ENCODE measurements at regions not wholly inside any gene's neighbourhood (a gene's known extent, or its start where the extent isn't known, plus 50 kb on each side); places are given as distances from the start of the nearest gene placed in this dataset.

- DNase-seq (no peak), ATAC-seq (ENCODE audit: low read depth) (no peak)
- Mint-ChIP-seq H3K4me1 (no peaks in the 10 kb centered on the region), H3K27me3 (no peaks in the 10 kb centered on the region), H3K4me3 (no peak overlapping the region), H3K9me3 (ENCODE audit: insufficient read depth) (no peaks in the 10 kb centered on the region), H3K27ac (no peak overlapping the region)
- H3K79me2 ChIP-seq (ENCODE audit: control insufficient read depth, insufficient read depth, low read length), result no peaks in the 10 kb centered on the region
- no peak overlapping the region for H3K4me2 ChIP-seq (replicated peaks; ENCODE audit: low read depth, low read length, poor library complexity, severe bottlenecking)
- no peaks in the 10 kb centered on the region for H4K20me1 ChIP-seq (ENCODE audit: control insufficient read depth, insufficient read depth, low read length, poor library complexity, severe bottlenecking)
- H3K27ac ChIP-seq (ENCODE audit: low read length in 2 of 2), result no peak overlapping the region
- H3K27me3 ChIP-seq (replicated peaks in 1 of 4; ENCODE audit: control extremely low read depth in 1 of 4, control insufficient read depth in 3 of 4, insufficient read depth in 4 of 4, low read length in 3 of 4), result no peaks in the 10 kb centered on the region
- no peak overlapping the region for H3K4me3 ChIP-seq (ENCODE audit: control extremely low read depth in 1 of 5, extremely low read depth in 1 of 5, insufficient read depth in 1 of 5, low read depth in 2 of 5, low read length in 4 of 5)
- no peak for TF ChIP-seq CTCF (IDR thresholded peaks at IDR 0.05)
- no peak for TF ChIP-seq EZH2 (IDR thresholded peaks at IDR 0.05; ENCODE audit: borderline replicate concordance, insufficient read depth, low read depth, low read length, poor library complexity, severe bottlenecking)
- H2AFZ ChIP-seq (ENCODE audit: insufficient read depth, low read depth, low read length, poor library complexity, severe bottlenecking), result no peak overlapping the region
- no peak overlapping the region for H3K9ac ChIP-seq (ENCODE audit: low read length)
- H3K9me3 ChIP-seq (ENCODE audit: control extremely low read depth in 1 of 3, control insufficient read depth in 2 of 3, insufficient read depth in 1 of 3, low read length in 2 of 3), result peaks cover 0 to 2% (median 0%) of the 10 kb centered on the region in 3 donors
- H3K4me1 ChIP-seq (ENCODE audit: control insufficient read depth in 2 of 2, insufficient read depth in 2 of 2, low read length in 2 of 2), result no peaks in the 10 kb centered on the region
- no peaks in the 10 kb centered on the region for H3K36me3 ChIP-seq (replicated peaks in 1 of 2; ENCODE audit: control extremely low read depth in 1 of 2, control insufficient read depth in 1 of 2, extremely low read depth in 1 of 2, insufficient read depth in 2 of 2, low read length in 1 of 2)
- POLR2A ChIA-PET, result no interaction called here
- CTCF ChIA-PET, result no interaction called here
- 80% methylated on average over 3 of the region's 3 CpGs for WGBS (ENCODE audit: insufficient coverage)
- intact Hi-C loops (cut with micrococcal nuclease), result no loop called here
These were observed 205.4 kb upstream of the HS3ST3A1 start for GRCh38 chr17:13807103-13807502.

- intact Hi-C loops (cut with micrococcal nuclease), result no loop called here
- Histone ChIP-seq H2AFZ (ENCODE audit: insufficient read depth, low read depth, low read length, poor library complexity, severe bottlenecking) (no peak overlapping the region), H3K27ac (ENCODE audit: low read length in 2 of 2) (no peak overlapping the region), H3K4me1 (ENCODE audit: control insufficient read depth in 2 of 2, insufficient read depth in 2 of 2, low read length in 2 of 2) (no peaks in the 10 kb centered on the region), H3K4me2 (replicated peaks; ENCODE audit: low read depth, low read length, poor library complexity, severe bottlenecking) (no peak overlapping the region), H3K79me2 (ENCODE audit: control insufficient read depth, insufficient read depth, low read length) (no peaks in the 10 kb centered on the region), H3K9me3 (ENCODE audit: control extremely low read depth in 1 of 3, control insufficient read depth in 2 of 3, insufficient read depth in 1 of 3, low read length in 2 of 3) (no peaks in the 10 kb centered on the region), H3K27me3 (replicated peaks in 1 of 4; ENCODE audit: control extremely low read depth in 1 of 4, control insufficient read depth in 3 of 4, insufficient read depth in 4 of 4, low read length in 3 of 4) (no peaks in the 10 kb centered on the region), H4K20me1 (ENCODE audit: control insufficient read depth, insufficient read depth, low read length, poor library complexity, severe bottlenecking) (no peaks in the 10 kb centered on the region), H3K36me3 (replicated peaks in 1 of 2; ENCODE audit: control extremely low read depth in 1 of 2, control insufficient read depth in 1 of 2, extremely low read depth in 1 of 2, insufficient read depth in 2 of 2, low read length in 1 of 2) (no peaks in the 10 kb centered on the region), H3K9ac (ENCODE audit: low read length) (no peak overlapping the region), H3K4me3 (ENCODE audit: control extremely low read depth in 1 of 5, extremely low read depth in 1 of 5, insufficient read depth in 1 of 5, low read depth in 2 of 5, low read length in 4 of 5) (no peak overlapping the region)
- no CpG with 5 or more reads among the region's 2 CpGs for WGBS (ENCODE audit: insufficient coverage)
- TF ChIP-seq EZH2 (IDR thresholded peaks at IDR 0.05; ENCODE audit: borderline replicate concordance, insufficient read depth, low read depth, low read length, poor library complexity, severe bottlenecking), result no peak
- no peak for TF ChIP-seq CTCF (IDR thresholded peaks at IDR 0.05)
- DNase-seq, result no peak
- CTCF ChIA-PET, result no interaction called here
- no peaks in the 10 kb centered on the region for H3K4me1 Mint-ChIP-seq
- H3K27me3 Mint-ChIP-seq, result no peaks in the 10 kb centered on the region
- no peak for ATAC-seq (ENCODE audit: low read depth)
- H3K4me3 Mint-ChIP-seq, result no peak overlapping the region
- H3K9me3 Mint-ChIP-seq (ENCODE audit: insufficient read depth), result no peaks in the 10 kb centered on the region
- H3K27ac Mint-ChIP-seq, result no peak overlapping the region
- POLR2A ChIA-PET, result no interaction called here
These were observed 210.6 kb upstream of the HS3ST3A1 start for GRCh38 chr17:13812350-13812749.

Measured in B cell (primary cell).